GM12874 (cell line): ENCODE measurements at regions not wholly inside any gene's neighbourhood (a gene's known extent, or its start where the extent isn't known, plus 50 kb on each side); places are given as distances from the start of the nearest gene placed in this dataset.

ENCODE experiments used
- TF ChIP-seq, protein P1 (sequence below): IDR thresholded peaks from 2 replicates; pipeline ENCODE4 v1.5.1; 2011; ENCODE audit warnings: low read depth, mild to moderate bottlenecking, control low read depth, low read length, moderate library complexity; ENCODE audit not compliant: insufficient read depth

DNA sequence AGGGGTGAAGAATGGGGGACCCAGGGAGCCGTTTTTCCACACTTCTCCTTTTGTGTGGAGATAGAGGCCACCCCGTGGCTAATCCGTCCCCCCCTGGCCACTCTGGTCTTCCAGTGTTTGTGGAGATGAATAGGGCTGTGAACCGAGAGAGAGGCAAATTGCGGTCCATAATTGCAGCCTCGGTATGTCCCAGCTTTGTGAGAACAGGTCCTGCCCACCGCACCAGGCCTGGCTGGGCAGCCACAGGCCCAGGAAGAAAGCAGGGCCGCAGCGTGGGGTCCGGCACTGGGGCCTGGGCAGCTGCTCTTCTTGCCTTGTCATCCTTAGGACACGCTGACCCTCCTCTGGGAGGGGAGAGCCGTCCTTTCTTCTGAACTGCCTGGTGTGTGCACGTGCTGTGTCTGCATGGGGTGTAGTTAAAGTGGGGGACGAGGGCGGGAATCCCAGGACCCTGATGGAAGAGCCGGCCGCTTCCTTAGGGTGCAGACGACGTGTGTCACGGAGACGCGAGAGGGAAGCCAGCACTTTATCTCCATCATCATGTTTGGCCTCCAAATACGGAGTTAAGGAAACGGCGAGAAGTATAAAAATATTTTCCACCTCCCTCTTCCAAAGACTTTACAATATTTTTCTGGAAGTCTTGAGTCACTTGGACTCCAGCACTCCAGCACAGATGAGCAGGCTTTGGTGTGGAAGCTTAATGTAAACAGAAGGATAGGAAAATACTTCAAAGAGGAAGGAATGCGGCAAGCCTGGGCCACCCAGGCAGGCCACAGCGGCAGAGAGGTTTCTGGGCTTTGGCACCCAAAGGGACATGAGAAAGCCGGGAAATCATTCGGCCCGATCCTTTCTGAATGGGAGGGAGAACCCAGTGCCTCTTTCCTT is 1248.4 kb downstream of the BRD1 start:
- TF ChIP-seq, protein P1, sequence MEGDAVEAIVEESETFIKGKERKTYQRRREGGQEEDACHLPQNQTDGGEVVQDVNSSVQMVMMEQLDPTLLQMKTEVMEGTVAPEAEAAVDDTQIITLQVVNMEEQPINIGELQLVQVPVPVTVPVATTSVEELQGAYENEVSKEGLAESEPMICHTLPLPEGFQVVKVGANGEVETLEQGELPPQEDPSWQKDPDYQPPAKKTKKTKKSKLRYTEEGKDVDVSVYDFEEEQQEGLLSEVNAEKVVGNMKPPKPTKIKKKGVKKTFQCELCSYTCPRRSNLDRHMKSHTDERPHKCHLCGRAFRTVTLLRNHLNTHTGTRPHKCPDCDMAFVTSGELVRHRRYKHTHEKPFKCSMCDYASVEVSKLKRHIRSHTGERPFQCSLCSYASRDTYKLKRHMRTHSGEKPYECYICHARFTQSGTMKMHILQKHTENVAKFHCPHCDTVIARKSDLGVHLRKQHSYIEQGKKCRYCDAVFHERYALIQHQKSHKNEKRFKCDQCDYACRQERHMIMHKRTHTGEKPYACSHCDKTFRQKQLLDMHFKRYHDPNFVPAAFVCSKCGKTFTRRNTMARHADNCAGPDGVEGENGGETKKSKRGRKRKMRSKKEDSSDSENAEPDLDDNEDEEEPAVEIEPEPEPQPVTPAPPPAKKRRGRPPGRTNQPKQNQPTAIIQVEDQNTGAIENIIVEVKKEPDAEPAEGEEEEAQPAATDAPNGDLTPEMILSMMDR: no peak

DNA sequence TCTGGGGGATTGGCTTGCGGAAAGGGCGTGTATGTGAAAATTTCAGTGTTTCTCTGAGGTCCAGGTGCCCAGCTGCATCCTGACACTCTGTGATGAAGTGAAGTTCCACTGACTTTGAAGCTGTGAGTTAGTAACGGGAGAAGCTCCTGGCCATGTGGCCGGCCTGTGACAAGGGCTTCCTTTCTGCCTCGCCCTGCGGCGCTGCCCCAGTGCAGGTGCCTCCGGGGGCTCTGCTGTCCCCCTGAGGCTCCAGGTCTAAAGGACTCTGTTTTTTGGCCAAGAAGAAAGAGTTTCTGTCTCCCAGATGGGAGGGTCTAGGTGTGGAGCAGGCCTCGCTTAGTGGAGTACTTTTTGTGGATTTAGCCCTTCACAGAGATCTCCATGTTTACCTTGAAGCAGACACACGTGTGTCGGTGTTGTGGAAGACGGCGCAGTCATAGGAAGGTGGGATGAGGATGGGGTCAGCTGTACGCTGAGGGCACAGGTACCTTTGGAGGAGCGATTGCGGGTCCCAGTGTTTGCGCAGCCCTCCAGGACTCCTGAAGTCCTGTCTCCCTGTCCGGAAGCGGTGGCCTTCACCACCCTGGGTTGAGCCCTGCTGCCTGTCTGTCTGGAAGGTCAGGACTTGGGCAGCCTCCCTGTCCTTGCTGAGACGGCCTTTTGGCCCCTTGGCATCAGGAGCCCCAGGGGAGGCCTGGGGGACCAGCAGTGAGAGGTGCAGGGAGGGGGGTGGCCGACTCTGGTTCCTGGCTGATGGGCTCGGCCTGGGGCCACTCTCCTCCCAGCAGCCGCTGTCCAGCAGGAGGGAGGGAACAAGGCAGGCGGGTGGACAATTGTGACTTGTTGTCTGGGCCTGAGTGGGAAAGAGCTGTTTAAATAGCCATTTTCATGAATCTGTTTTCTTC is 1249.3 kb downstream of the BRD1 start:
- TF ChIP-seq, protein P1: no peak

DNA sequence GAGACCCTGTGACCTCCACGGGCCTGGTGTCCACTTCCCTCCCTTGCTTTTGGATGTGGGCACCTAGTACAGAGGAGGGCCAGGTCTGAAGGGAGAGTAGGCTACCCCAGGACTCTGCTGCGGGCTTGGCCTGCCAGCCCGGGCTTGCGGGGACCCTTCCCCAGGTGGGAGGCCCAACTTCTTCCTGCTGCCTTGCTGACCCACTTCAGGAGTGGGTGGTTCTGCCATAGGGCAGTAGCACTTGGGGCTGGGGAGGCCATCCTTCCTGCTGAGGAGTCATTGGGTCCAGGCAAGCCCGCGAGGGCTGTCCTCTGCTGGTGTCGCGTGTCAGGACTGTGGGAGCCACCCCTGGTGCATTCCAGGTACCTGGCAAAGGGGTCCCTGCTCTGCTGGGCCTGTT is 1250.0 kb downstream of the BRD1 start:
- TF ChIP-seq, protein P1: no peak

DNA sequence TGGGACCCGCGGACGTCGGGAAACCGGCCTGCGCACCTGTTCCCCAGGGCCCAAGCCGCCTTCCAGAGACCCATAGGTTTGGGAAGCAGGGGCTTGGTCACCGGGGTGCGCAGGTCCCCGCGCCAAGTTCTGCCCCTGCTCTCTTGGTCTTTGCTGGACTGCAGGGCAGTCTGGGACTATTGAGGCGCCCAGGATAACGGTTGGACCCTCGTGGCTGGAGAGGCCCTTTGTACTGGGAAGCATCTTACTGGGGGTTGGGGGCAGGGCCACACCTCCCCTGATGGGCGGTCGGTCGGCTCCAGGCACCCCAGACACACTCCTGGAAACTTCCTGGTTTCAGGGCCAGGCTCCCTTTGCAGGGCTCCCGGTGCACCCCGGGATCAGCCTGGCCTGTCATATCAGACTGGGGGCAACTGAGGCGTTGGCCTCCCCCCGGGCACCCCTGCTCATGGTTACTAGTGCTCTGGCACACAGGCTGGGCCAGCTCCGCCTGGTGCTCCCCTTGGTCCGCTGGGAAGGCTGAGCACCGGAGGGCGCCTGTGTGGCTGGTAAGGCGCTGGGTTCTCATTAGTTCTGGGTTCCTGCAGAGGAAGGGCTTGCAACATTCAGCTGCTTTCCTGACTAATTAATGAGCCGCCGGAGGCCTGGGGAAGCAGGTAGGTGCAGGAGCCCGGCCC is 1250.5 kb downstream of the BRD1 start:
- TF ChIP-seq, protein P1: no peak

DNA sequence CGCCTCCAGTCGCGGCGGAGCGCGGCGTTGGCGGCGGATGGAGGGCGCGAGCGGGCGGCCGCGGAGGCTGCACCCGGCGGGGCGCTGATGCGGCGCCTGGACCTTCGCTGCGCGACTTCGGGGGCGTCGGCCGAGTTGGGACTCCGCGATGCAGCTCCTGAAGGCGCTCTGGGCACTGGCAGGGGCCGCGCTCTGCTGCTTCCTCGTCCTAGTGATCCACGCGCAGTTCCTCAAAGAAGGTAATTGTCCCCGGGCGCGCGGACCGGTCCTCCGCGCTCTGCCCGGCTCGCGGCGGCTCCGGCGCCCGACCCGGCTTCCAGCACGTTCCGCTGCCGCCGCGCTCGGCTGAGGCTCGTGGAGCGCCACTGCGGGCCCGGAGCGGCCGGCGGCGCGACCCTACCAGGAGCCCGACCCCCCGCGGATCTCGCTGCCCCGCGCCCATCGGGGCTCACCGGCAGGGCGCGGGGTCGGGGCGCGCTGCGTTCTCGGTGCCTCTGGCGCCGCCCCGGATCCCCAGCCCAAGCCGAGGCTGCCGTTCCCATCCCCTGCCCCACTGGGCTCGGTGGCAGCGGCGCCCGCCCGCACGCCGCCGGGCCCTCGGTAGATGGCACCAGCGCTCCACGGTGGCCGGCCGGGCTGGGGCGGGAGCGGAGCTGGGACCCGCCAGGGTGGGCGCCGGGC is 1251.2 kb downstream of the BRD1 start:
- TF ChIP-seq, protein P1: no peak

DNA sequence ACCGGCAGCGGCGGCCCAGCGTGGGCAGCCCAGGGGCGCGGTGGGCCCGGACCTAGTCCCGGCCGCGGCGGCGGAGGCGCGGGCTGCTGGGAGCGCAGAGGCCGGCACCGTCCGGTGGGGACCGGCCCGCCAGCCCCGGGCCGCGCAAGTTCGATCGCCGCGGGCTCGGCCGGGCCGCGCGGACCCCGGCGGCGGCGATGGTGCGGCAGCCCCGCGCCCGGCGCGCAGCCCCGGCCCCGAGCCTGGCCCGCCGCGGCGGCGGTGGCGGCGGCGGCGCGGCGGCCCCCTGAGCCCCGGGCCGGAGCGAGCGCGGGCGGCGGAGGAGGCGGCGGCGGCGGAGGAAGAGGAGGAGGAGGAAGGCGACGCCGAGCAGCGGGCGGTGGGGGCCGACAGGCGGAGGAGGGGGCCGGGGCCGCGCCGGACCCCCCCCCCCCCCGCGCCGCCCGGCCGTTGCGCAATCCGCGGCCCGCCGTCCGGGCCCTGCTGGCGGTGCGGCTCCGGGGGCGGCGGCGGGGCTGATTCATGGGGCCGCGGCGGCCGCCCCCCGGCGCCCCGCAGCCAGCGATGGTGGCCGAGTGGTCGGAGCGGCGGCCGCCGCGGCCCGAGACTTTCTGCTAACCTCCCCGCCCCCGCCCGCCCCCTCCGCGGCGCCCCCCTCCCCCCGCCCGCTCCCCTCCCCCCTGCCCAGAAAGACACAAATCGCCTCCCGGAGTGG is 1251.9 kb downstream of the BRD1 start:
- TF ChIP-seq, protein P1: no peak
